ENCODE measurements at regions not wholly inside any gene's neighbourhood (a gene's known extent, or its start where the extent isn't known, plus 50 kb on each side); places are given as distances from the start of the nearest gene placed in this dataset.

DNA sequence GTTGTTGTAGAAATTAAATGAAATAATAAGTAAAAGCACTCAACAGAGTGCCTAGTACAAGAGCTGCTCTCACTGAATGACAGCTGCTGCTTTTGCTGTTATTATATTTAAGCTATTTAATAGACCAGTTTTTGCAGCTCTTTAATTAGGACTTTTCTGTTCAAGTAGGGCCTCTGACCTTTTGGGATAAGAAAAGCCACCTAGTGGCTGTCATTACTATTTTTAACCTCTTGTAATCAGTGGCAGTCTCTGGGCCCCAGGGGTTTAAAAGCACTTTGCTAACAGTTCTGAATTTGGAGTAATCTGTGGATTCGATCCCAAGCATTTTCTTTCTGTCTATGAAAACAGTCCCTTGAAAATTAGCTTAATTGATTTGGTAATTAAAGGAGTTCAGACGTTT lies 121.1 kb downstream of the NUDT12 start:
- no CpG with 5 or more reads among the region's 2 CpGs for WGBS, 2 experiments (ENCODE audit: extremely low coverage in 2 of 2, insufficient read length in 1 of 2)
- Histone ChIP-seq H3K9me1 (ENCODE audit: insufficient read depth, low read length) (0 out of 2 replicates have a peak, but pooled peaks cover 3% of the 10 kb centered on the region), H3K23ac (ENCODE audit: low read depth, low read length) (no peak overlapping the region), H3K79me1 (ENCODE audit: low read depth in 1 of 2, low read length in 2 of 2) (no peaks in the 10 kb centered on the region), H3K56ac (ENCODE audit: extremely low read depth, insufficient read depth, low read length) (no peak overlapping the region), H3K9ac (ENCODE audit: low read depth, low read length) (no peak overlapping the region), H2AFZ (replicated peaks; ENCODE audit: low read length, poor library complexity) (no peak overlapping the region), H3K14ac (replicated peaks; ENCODE audit: low read depth, low read length) (no peak overlapping the region), H2BK5ac (ENCODE audit: low read depth, low read length, poor library complexity, severe bottlenecking) (no peak overlapping the region), H4K20me1 (ENCODE audit: insufficient read depth, low read length) (no peaks in the 10 kb centered on the region), H2BK15ac (ENCODE audit: low read depth, low read length) (no peak overlapping the region), H3K36me3 (ENCODE audit: control insufficient read depth, insufficient read depth, low read length) (no peaks in the 10 kb centered on the region), H4K5ac (ENCODE audit: low read depth, low read length) (no peak overlapping the region), H3K4me2 (ENCODE audit: low read depth, low read length) (no peak overlapping the region), H2BK20ac (ENCODE audit: low read depth, low read length) (no peak overlapping the region), H3K27me3 (ENCODE audit: control insufficient read depth, insufficient read depth, low read length) (no peaks in the 10 kb centered on the region), H3K9me3 (ENCODE audit: control insufficient read depth, insufficient read depth, low read length) (peaks cover 2% of the 10 kb centered on the region; the same call in 1 of the 2 replicates), H3K4me3 (ENCODE audit: insufficient read depth, low read depth, low read length) (no peak overlapping the region), H3K4me1 (ENCODE audit: control insufficient read depth, insufficient read depth, low read length) (peaks cover 2% of the 10 kb centered on the region; the same call in 1 of the 2 replicates), H3K18ac (ENCODE audit: low read depth, low read length) (no peak overlapping the region), H2AK9ac (replicated peaks; ENCODE audit: low read depth, low read length, poor library complexity) (no peak overlapping the region), H3K27ac (ENCODE audit: insufficient read depth, low read length) (no peak overlapping the region), H3K4ac (ENCODE audit: low read depth, low read length) (no peak overlapping the region), H4K91ac (ENCODE audit: insufficient read depth, low read depth, low read length) (no peak overlapping the region), H4K8ac (ENCODE audit: low read depth in 2 of 2, low read length in 2 of 2) (no peak overlapping the region), H2AK5ac (ENCODE audit: low read depth, low read length) (no peak overlapping the region), H2BK120ac (ENCODE audit: low read depth, low read length) (no peak overlapping the region)
- no peak for DNase-seq
- dilution Hi-C loops (cut with HindIII; ENCODE audit: low sequenced_read_pairs, unreplicated experiment), result no loop called here
- BruUV-seq (replicated peaks), result no TSS peak
- TF ChIP-seq, protein P1, sequence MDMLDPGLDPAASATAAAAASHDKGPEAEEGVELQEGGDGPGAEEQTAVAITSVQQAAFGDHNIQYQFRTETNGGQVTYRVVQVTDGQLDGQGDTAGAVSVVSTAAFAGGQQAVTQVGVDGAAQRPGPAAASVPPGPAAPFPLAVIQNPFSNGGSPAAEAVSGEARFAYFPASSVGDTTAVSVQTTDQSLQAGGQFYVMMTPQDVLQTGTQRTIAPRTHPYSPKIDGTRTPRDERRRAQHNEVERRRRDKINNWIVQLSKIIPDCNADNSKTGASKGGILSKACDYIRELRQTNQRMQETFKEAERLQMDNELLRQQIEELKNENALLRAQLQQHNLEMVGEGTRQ (IDR thresholded peaks at IDR 0.05; ENCODE audit: low read depth, low read length), result no peak
- no peak for TF ChIP-seq RAD21 (IDR thresholded peaks at IDR 0.05; ENCODE audit: low read length)
- no peak for TF ChIP-seq NFE2L2 (IDR thresholded peaks at IDR 0.05; ENCODE audit: low read depth, low read length)
- POLR2A ChIA-PET (ENCODE audit: unreplicated experiment), result no interaction called here
- ATAC-seq (ENCODE audit: low read depth), result no peak
- CTCF ChIA-PET, result interaction anchor here (1.2 kb wide), 1 partner anchor 11 kb away, joined by 5 read pairs; no protein-coding TSS in a partner anchor
- in situ Hi-C loops (cut with MboI; ENCODE audit: low sequenced_read_pairs), result no loop called here
- intact Hi-C loops (cut with micrococcal nuclease), result no loop called here
